PFSK-1 (cell line): ENCODE measurements at regions not wholly inside any gene's neighbourhood (a gene's known extent, or its start where the extent isn't known, plus 50 kb on each side); places are given as distances from the start of the nearest gene placed in this dataset.

Source experiments
- FOXP2 ChIP-seq: optimal IDR thresholded peaks from 2 replicates; pipeline ENCODE3; 2011; ENCODE audit warnings: borderline replicate concordance, control low read depth, inconsistent platforms; ENCODE audit not compliant: insufficient read depth; ENCODE audit errors: extremely low read length, extremely low read depth
- POLR2AphosphoS5 ChIP-seq: IDR thresholded peaks from 2 replicates; pipeline ENCODE4 v1.6.1; 2012; ENCODE audit warnings: low read depth, mild to moderate bottlenecking, control low read depth, low read length, moderate library complexity
- SIN3A ChIP-seq: IDR thresholded peaks from 2 replicates; pipeline ENCODE4 v1.6.1; 2012; ENCODE audit warnings: mild to moderate bottlenecking, low read length, moderate library complexity, borderline replicate concordance; ENCODE audit not compliant: insufficient read depth
- TAF1 ChIP-seq: IDR thresholded peaks from 2 replicates; pipeline ENCODE4 v1.6.1; 2012; ENCODE audit warnings: low read length, control low read depth, borderline replicate concordance; ENCODE audit not compliant: insufficient read depth
- TF ChIP-seq, protein P1 (sequence below), 2 experiments: IDR thresholded peaks; 2 replicates each; pipeline versions ENCODE4 v1.6.1 to v1.8.0; 2011 to 2012; ENCODE audit warnings: low read depth in 2 of 2, low read length in 2 of 2, control low read depth in 1 of 2, inconsistent platforms in 1 of 2, mild to moderate bottlenecking in 1 of 2, moderate library complexity in 1 of 2; ENCODE audit not compliant: insufficient read depth in 1 of 2

DNA sequence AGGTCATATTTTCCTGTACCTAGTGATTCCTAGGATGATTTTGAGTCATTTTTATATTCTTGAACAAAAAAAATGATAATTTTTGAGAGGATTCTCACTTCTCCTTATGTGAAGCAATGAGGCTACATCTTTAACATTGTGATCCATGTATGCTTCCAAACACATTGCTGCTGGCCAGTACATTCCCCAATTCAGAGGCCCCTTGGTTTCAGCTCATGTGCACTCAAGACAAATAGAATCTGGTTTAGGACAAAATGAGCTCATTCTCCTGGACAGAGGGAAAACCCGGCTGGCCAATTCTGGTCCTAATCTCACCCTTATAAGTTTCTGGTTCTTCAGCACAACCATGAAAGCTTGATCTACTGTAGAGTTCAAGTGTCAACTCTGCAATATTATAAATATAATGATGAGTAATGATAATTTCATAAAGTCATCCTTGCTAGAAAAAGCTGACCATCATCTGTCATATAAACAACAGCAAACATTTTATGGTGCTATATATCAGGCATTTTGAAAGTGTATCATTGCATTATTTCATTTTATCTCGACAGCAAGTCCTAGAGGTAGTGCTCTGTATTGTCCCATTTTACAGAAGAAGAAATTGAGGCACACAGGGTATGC, 139.1 kb upstream of the ZNF366 start:
- no peak for TF ChIP-seq POLR2AphosphoS5
- no peak for TF ChIP-seq FOXP2
- TF ChIP-seq, protein P1, sequence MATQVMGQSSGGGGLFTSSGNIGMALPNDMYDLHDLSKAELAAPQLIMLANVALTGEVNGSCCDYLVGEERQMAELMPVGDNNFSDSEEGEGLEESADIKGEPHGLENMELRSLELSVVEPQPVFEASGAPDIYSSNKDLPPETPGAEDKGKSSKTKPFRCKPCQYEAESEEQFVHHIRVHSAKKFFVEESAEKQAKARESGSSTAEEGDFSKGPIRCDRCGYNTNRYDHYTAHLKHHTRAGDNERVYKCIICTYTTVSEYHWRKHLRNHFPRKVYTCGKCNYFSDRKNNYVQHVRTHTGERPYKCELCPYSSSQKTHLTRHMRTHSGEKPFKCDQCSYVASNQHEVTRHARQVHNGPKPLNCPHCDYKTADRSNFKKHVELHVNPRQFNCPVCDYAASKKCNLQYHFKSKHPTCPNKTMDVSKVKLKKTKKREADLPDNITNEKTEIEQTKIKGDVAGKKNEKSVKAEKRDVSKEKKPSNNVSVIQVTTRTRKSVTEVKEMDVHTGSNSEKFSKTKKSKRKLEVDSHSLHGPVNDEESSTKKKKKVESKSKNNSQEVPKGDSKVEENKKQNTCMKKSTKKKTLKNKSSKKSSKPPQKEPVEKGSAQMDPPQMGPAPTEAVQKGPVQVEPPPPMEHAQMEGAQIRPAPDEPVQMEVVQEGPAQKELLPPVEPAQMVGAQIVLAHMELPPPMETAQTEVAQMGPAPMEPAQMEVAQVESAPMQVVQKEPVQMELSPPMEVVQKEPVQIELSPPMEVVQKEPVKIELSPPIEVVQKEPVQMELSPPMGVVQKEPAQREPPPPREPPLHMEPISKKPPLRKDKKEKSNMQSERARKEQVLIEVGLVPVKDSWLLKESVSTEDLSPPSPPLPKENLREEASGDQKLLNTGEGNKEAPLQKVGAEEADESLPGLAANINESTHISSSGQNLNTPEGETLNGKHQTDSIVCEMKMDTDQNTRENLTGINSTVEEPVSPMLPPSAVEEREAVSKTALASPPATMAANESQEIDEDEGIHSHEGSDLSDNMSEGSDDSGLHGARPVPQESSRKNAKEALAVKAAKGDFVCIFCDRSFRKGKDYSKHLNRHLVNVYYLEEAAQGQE (IDR thresholded peaks at IDR 0.05; ENCODE audit: insufficient read depth in 1 of 2, low read depth in 2 of 2, low read length in 2 of 2): no peak
- no peak for TF ChIP-seq TAF1
- no peak for TF ChIP-seq SIN3A

DNA sequence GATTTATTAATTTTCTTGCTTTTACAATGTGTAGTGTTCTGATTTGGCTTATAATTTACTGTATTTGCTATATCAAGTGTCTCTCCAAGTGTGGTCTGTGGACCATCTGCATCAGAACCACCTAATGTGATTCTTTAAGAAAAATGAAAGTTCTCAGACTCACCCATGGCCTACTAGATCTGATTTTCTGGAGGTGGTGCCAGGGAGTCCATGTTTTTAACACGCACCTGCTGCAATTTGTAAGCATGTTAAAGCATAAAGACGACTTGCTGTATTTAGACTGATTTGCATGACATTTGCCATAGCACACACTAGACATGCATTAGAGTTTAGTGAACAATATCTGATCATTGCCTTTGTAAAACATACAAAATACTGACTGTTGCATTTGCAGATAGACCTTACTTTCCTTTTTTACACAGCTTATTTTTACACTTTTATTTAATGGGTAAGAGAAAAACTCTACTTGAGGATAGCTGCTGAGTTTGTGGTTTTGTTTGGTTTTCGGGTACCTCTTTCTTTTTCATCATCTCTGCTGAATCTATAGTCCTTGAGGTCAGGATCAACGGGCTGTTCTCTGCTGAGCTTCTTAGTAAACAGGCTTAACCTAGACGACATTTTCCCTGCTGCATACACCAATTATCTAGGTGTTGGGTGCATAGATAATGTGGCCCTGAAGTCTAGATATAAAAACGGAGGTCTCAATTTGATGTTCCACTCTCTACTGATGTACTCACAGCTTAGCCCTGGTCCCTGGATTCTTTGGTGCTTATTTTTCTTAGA, 138.0 kb upstream of the ZNF366 start:
- TF ChIP-seq TAF1 (no peak), SIN3A (no peak), FOXP2 (no peak), POLR2AphosphoS5 (no peak)
- TF ChIP-seq, protein P1 (IDR thresholded peaks at IDR 0.05; ENCODE audit: insufficient read depth in 1 of 2, low read depth in 2 of 2, low read length in 2 of 2): no peak

DNA sequence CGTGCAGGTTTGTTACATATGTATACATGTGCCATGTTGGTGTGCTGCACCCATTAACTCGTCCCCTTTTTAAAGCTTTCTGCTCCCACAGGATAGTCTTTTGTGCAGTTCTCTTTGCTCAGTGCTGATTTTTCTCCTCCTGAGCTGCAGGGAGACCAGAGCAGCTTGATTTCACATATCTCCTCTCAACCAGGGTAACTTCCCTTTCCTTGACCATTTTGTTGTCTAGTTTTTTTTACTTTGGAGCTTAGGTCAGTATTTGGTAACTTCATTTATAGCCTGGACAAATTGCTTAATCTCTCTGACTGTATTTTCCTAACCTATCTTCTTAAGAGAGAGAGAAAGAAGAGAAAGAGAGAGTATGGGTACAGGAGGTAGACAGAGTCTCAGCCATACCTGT, 137.1 kb upstream of the ZNF366 start:
- TF ChIP-seq, protein P1 (IDR thresholded peaks at IDR 0.05; ENCODE audit: insufficient read depth in 1 of 2, low read depth in 2 of 2, low read length in 2 of 2): no peak
- TF ChIP-seq SIN3A (no peak), POLR2AphosphoS5 (no peak), FOXP2 (no peak), TAF1 (no peak)

DNA sequence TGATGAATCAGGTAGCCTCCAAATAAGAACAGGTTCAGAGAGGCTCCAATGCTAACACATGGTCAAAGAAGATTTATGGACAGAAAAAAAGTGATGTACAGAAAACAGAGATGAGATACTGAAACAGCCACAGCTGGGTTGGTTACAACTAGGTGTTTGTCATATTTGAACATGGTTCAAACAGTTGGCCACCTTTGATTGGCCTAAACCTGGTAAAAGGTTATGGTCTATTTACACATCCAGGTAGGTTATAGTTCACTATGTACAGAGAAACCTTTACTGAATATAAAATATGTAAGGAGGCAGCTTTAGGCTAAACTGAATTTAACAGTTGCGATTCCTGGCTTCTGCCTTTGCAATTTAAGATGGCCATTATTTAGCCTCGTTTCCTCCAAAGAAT, 134.0 kb upstream of the ZNF366 start:
- TF ChIP-seq SIN3A (no peak), TAF1 (no peak), POLR2AphosphoS5 (no peak), FOXP2 (no peak)
- TF ChIP-seq, protein P1 (IDR thresholded peaks at IDR 0.05; ENCODE audit: insufficient read depth in 1 of 2, low read depth in 2 of 2, low read length in 2 of 2): no peak
